Neural cell (in vitro differentiated cells): ENCODE measurements at regions not wholly inside any gene's neighbourhood (a gene's known extent, or its start where the extent isn't known, plus 50 kb on each side); places are given as distances from the start of the nearest gene placed in this dataset.

Experiments used
- H2AFZ ChIP-seq: fragments of 200-600, 300-800 bp; sonication (generic), shearing (Covaris generic); 2 replicates; pipeline ENCODE4 v1.6.0; 2014; ENCODE audit warnings: low read depth, mild to moderate bottlenecking, antibody characterized with exemption, low read length, moderate library complexity
- H3F3A ChIP-seq: fragments of 200-600 bp; shearing (Covaris generic); 2 replicates; pipeline ENCODE4 v1.6.1; 2016; ENCODE audit warnings: mild to moderate bottlenecking, moderate library complexity, mixed read lengths, antibody characterized with exemption, low read length; ENCODE audit not compliant: insufficient read depth, poor library complexity, severe bottlenecking
- H3K27ac ChIP-seq: fragments of 200-600, 300-800 bp; sonication (generic), shearing (Covaris generic); 2 replicates; pipeline ENCODE4 v1.5.1; 2014; ENCODE audit warnings: mild to moderate bottlenecking, low read length, moderate library complexity
- H3K27me3 ChIP-seq: fragments of 300-800, 200-600 bp; sonication (generic), shearing (Covaris generic); 2 replicates; pipeline ENCODE4 v1.6.0; 2014; ENCODE audit warnings: mild to moderate bottlenecking, low read depth, low read length, moderate library complexity; ENCODE audit not compliant: insufficient read depth
- H3K36me3 ChIP-seq: fragments of 300-800, 200-600 bp; sonication (generic), shearing (Covaris generic); 2 replicates; pipeline ENCODE4 v1.5.1; 2014; ENCODE audit warnings: mild to moderate bottlenecking, antibody characterized with exemption, low read length, moderate library complexity; ENCODE audit not compliant: insufficient read depth
- H3K4me2 ChIP-seq: fragments of 300-800, 200-600 bp; sonication (generic), shearing (Covaris generic); 2 replicates; pipeline ENCODE4 v1.6.0; 2014; ENCODE audit warnings: mild to moderate bottlenecking, low read length
- H3K4me3 ChIP-seq: fragments of 300-800, 200-600 bp; sonication (generic), shearing (Covaris generic); 2 replicates; pipeline ENCODE4 v1.5.1; 2014; ENCODE audit warnings: mild to moderate bottlenecking, low read length, moderate library complexity
- H3K79me2 ChIP-seq: fragments of 200-600 bp; shearing (Covaris generic); replicated peaks from 2 replicates; pipeline ENCODE4 v1.6.0; 2014; ENCODE audit warnings: mild to moderate bottlenecking, low read length, moderate library complexity; ENCODE audit not compliant: insufficient read depth
- H3K9ac ChIP-seq: fragments of 300-800, 200-600 bp; sonication (generic), shearing (Covaris generic); 2 replicates; pipeline ENCODE4 v1.6.1; 2016; ENCODE audit warnings: mild to moderate bottlenecking, low read length, mixed read lengths
- H3K9me2 ChIP-seq: fragments of 200-600 bp; shearing (Covaris generic); 2 replicates; pipeline ENCODE4 v1.6.1; 2016; ENCODE audit warnings: mild to moderate bottlenecking, low read length, mixed read lengths; ENCODE audit not compliant: insufficient read depth
- H3K9me3 ChIP-seq: fragments of 200-600, 300-800 bp; sonication (generic), shearing (Covaris generic); 2 replicates; pipeline ENCODE4 v1.6.1; 2016; ENCODE audit warnings: mild to moderate bottlenecking, mixed run types, low read length, moderate library complexity, mixed read lengths
- H4K20me1 ChIP-seq: fragments of 200-600 bp; shearing (Covaris generic); 2 replicates; pipeline ENCODE4 v1.6.1; 2016; ENCODE audit warnings: mild to moderate bottlenecking, mixed run types; ENCODE audit not compliant: insufficient read depth
- CTCF ChIP-seq: fragments of 450-650 bp; IDR thresholded peaks from 2 replicates; pipeline ENCODE4 v1.5.1; 2014; ENCODE audit warnings: antibody characterized with exemption, mild to moderate bottlenecking, moderate library complexity; ENCODE audit not compliant: poor library complexity, severe bottlenecking
- EP300 ChIP-seq: fragments of 450-650 bp; conservative IDR thresholded peaks from 2 replicates; pipeline ENCODE4 v1.6.1; 2014; ENCODE audit warnings: antibody characterized with exemption, mild to moderate bottlenecking, moderate library complexity; ENCODE audit not compliant: poor library complexity, severe bottlenecking
- EZH2 ChIP-seq: fragments of 200-600, 300-800 bp; shearing (Covaris generic), sonication (generic); IDR thresholded peaks from 2 replicates; pipeline ENCODE4 v1.6.1; 2014; ENCODE audit warnings: antibody characterized with exemption, low read length, borderline replicate concordance, mild to moderate bottlenecking; ENCODE audit not compliant: insufficient read depth, poor library complexity, severe bottlenecking
- MXI1 ChIP-seq: fragments of 450-650 bp; conservative IDR thresholded peaks from 2 replicates; pipeline ENCODE4 v1.6.1; 2014; ENCODE audit warnings: antibody characterized with exemption, mild to moderate bottlenecking; ENCODE audit not compliant: poor library complexity, severe bottlenecking
- POLR2AphosphoS5 ChIP-seq: IDR thresholded peaks from 2 replicates; pipeline ENCODE4 v1.6.1; 2012
- RAD21 ChIP-seq: fragments of 450-650 bp; conservative IDR thresholded peaks from 2 replicates; pipeline ENCODE4 v1.6.1; 2014; ENCODE audit warnings: antibody characterized with exemption, mild to moderate bottlenecking, moderate library complexity
- SMC3 ChIP-seq: fragments of 450-650 bp; conservative IDR thresholded peaks from 2 replicates; pipeline ENCODE4 v1.6.1; 2014; ENCODE audit warnings: antibody characterized with exemption, mild to moderate bottlenecking, moderate library complexity; ENCODE audit not compliant: poor library complexity
- TAF1 ChIP-seq: IDR thresholded peaks from 2 replicates; pipeline ENCODE4 v1.6.1; 2012; ENCODE audit warnings: low read depth
- TF ChIP-seq, protein P1 (sequence below): IDR thresholded peaks from 2 replicates; pipeline ENCODE4 v1.6.1; 2012; ENCODE audit warnings: borderline replicate concordance

DNA sequence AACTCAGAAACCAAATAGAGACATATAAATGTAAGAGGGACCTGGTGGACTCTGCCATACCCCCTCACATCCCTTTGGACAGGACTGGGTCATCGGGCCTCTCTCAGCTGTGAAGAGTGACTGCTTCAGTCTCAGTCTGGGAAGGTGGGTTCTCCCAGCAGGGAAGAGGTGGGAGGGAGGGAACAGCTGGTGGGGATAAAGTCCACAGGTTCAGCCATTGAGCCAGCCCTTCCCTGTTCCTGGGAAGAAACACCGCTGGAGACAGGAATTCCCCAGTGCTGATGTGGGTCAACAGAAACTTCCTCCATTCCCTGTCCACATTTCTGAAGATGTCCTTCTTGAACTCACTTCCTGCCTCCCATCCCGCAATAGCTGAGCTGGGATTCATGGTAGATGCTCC is 209.2 kb upstream of the PMEPA1 start:
- H3K9me3 ChIP-seq: no peaks in the 10 kb centered on the region
- H3K9ac ChIP-seq: no peak overlapping the region
- no peaks in the 10 kb centered on the region for H3K27me3 ChIP-seq
- no peak for TF ChIP-seq RAD21
- no peak for TF ChIP-seq TAF1
- TF ChIP-seq CTCF: no peak
- H3K4me3 ChIP-seq: no peak overlapping the region
- no peaks in the 10 kb centered on the region for H3K36me3 ChIP-seq
- H2AFZ ChIP-seq: no peak overlapping the region
- no peaks in the 10 kb centered on the region for H3F3A ChIP-seq
- H4K20me1 ChIP-seq: no peaks in the 10 kb centered on the region
- no peak overlapping the region for H3K27ac ChIP-seq
- H3K9me2 ChIP-seq: no peaks in the 10 kb centered on the region
- H3K4me2 ChIP-seq: no peak overlapping the region
- H3K79me2 ChIP-seq: no peaks in the 10 kb centered on the region

DNA sequence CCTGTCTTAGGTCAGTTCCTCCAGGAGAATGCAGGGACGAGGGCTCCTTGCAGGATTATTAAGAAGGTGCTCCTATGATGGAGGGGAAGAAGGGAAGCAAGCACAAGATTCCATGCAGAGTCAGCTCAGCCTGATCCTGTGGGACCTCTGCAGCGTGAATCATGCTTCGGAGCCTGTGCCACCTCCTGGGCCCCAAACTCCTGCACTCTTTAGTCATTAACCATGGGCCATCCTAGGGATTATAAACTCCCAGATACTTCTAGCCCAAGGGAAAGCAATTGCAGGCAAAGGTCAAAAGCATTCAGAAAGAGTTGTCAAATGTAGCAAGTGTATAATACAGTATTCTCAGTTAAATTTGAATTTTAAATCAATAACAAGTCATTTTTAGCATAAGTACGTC is 208.7 kb upstream of the PMEPA1 start:
- Histone ChIP-seq H3F3A (no peaks in the 10 kb centered on the region), H3K9ac (no peak overlapping the region), H3K36me3 (no peaks in the 10 kb centered on the region), H3K9me2 (no peaks in the 10 kb centered on the region), H3K9me3 (no peaks in the 10 kb centered on the region), H4K20me1 (no peaks in the 10 kb centered on the region), H3K27me3 (no peaks in the 10 kb centered on the region), H2AFZ (no peak overlapping the region), H3K4me3 (no peak overlapping the region), H3K27ac (no peak overlapping the region), H3K4me2 (no peak overlapping the region), H3K79me2 (no peaks in the 10 kb centered on the region)
- TF ChIP-seq CTCF: no peak
- TF ChIP-seq EZH2: no peak
- TF ChIP-seq POLR2AphosphoS5: no peak
- no peak for TF ChIP-seq MXI1
- TF ChIP-seq, protein P1, sequence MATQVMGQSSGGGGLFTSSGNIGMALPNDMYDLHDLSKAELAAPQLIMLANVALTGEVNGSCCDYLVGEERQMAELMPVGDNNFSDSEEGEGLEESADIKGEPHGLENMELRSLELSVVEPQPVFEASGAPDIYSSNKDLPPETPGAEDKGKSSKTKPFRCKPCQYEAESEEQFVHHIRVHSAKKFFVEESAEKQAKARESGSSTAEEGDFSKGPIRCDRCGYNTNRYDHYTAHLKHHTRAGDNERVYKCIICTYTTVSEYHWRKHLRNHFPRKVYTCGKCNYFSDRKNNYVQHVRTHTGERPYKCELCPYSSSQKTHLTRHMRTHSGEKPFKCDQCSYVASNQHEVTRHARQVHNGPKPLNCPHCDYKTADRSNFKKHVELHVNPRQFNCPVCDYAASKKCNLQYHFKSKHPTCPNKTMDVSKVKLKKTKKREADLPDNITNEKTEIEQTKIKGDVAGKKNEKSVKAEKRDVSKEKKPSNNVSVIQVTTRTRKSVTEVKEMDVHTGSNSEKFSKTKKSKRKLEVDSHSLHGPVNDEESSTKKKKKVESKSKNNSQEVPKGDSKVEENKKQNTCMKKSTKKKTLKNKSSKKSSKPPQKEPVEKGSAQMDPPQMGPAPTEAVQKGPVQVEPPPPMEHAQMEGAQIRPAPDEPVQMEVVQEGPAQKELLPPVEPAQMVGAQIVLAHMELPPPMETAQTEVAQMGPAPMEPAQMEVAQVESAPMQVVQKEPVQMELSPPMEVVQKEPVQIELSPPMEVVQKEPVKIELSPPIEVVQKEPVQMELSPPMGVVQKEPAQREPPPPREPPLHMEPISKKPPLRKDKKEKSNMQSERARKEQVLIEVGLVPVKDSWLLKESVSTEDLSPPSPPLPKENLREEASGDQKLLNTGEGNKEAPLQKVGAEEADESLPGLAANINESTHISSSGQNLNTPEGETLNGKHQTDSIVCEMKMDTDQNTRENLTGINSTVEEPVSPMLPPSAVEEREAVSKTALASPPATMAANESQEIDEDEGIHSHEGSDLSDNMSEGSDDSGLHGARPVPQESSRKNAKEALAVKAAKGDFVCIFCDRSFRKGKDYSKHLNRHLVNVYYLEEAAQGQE: no peak
- no peak for TF ChIP-seq TAF1
- TF ChIP-seq RAD21: no peak
- TF ChIP-seq EP300: no peak
- TF ChIP-seq SMC3: no peak
